H1 (cell line): ENCODE measurements at regions not wholly inside any gene's neighbourhood (a gene's known extent, or its start where the extent isn't known, plus 50 kb on each side); places are given as distances from the start of the nearest gene placed in this dataset.

Source experiments
- JUN ChIP-seq: IDR thresholded peaks from 2 replicates; pipeline ENCODE4 v1.6.1; 2011; ENCODE audit warnings: low read depth, mild to moderate bottlenecking, improper control_type of control experiment, low read length
- MAX ChIP-seq: IDR thresholded peaks from 2 replicates; pipeline ENCODE4 v1.6.1; 2012; ENCODE audit warnings: inconsistent platforms
- PHF8 ChIP-seq: fragments of 200-600 bp; sonication (generic); conservative IDR thresholded peaks from 2 replicates; pipeline ENCODE4 v1.7.1; 2012; ENCODE audit warnings: low read depth, mild to moderate bottlenecking, inconsistent platforms, low read length, moderate library complexity
- POLR2AphosphoS5 ChIP-seq: IDR thresholded peaks from 2 replicates; pipeline ENCODE4 v1.6.1; 2011; ENCODE audit warnings: low read depth, low read length
- POU5F1 ChIP-seq: IDR thresholded peaks from 2 replicates; pipeline ENCODE4 v1.6.1; 2011; ENCODE audit warnings: low read depth, mild to moderate bottlenecking, low read length, moderate library complexity

GRCh38 chr12:75782069-75782581 is 249.5 kb downstream of the PHLDA1 start (continued):
- TF ChIP-seq MAX (no peak), PHF8 (no peak), JUN (no peak), POU5F1 (no peak), POLR2AphosphoS5 (no peak)
